ENCODE measurements at regions not wholly inside any gene's neighbourhood (a gene's known extent, or its start where the extent isn't known, plus 50 kb on each side); places are given as distances from the start of the nearest gene placed in this dataset.

DNA sequence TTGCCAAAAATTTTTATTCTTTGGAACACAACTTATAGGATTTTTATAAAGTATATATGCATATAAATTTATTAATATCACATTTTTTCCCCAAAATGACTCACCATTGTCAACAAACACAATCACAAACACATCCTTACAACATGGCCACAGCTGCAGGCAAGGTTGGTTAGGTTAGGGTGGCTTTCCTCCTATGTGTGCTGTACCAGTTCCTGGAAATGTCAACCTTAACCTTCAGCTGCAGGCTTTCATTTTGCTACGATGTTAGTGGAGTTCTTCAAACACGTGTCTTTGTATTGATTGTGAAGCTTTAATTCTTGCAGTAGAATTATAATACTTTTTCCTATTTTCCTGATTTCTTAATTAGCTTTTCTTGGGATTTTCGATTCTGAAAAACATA lies 185.8 kb downstream of the PTEN start:
- CTCF ChIA-PET = no interaction called here
- TF ChIP-seq ZNF501 (tag by site-specific recombination; IDR thresholded peaks at IDR 0.05) (no peak), ZNF48 (tag by site-specific recombination; IDR thresholded peaks at IDR 0.05) (no peak), SP2 (tag by site-specific recombination; IDR thresholded peaks at IDR 0.05) (no peak), ZNF777 (tag by site-specific recombination; IDR thresholded peaks at IDR 0.05; ENCODE audit: borderline replicate concordance) (no peak), ZSCAN16 (tag by site-specific recombination; IDR thresholded peaks at IDR 0.05) (no peak), ZNF626 (tag by site-specific recombination; IDR thresholded peaks at IDR 0.05) (no peak), ZNF354C (tag by site-specific recombination; IDR thresholded peaks at IDR 0.05; ENCODE audit: borderline replicate concordance, low read depth) (no peak), KLF16 (tag by site-specific recombination; IDR thresholded peaks at IDR 0.05) (no peak), ZNF223 (tag by site-specific recombination; IDR thresholded peaks at IDR 0.05) (no peak)
- TF ChIP-seq, protein P1, sequence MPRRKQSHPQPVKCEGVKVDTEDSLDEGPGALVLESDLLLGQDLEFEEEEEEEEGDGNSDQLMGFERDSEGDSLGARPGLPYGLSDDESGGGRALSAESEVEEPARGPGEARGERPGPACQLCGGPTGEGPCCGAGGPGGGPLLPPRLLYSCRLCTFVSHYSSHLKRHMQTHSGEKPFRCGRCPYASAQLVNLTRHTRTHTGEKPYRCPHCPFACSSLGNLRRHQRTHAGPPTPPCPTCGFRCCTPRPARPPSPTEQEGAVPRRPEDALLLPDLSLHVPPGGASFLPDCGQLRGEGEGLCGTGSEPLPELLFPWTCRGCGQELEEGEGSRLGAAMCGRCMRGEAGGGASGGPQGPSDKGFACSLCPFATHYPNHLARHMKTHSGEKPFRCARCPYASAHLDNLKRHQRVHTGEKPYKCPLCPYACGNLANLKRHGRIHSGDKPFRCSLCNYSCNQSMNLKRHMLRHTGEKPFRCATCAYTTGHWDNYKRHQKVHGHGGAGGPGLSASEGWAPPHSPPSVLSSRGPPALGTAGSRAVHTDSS (tag by site-specific recombination; IDR thresholded peaks at IDR 0.05) = no peak
- TF ChIP-seq, protein P2, sequence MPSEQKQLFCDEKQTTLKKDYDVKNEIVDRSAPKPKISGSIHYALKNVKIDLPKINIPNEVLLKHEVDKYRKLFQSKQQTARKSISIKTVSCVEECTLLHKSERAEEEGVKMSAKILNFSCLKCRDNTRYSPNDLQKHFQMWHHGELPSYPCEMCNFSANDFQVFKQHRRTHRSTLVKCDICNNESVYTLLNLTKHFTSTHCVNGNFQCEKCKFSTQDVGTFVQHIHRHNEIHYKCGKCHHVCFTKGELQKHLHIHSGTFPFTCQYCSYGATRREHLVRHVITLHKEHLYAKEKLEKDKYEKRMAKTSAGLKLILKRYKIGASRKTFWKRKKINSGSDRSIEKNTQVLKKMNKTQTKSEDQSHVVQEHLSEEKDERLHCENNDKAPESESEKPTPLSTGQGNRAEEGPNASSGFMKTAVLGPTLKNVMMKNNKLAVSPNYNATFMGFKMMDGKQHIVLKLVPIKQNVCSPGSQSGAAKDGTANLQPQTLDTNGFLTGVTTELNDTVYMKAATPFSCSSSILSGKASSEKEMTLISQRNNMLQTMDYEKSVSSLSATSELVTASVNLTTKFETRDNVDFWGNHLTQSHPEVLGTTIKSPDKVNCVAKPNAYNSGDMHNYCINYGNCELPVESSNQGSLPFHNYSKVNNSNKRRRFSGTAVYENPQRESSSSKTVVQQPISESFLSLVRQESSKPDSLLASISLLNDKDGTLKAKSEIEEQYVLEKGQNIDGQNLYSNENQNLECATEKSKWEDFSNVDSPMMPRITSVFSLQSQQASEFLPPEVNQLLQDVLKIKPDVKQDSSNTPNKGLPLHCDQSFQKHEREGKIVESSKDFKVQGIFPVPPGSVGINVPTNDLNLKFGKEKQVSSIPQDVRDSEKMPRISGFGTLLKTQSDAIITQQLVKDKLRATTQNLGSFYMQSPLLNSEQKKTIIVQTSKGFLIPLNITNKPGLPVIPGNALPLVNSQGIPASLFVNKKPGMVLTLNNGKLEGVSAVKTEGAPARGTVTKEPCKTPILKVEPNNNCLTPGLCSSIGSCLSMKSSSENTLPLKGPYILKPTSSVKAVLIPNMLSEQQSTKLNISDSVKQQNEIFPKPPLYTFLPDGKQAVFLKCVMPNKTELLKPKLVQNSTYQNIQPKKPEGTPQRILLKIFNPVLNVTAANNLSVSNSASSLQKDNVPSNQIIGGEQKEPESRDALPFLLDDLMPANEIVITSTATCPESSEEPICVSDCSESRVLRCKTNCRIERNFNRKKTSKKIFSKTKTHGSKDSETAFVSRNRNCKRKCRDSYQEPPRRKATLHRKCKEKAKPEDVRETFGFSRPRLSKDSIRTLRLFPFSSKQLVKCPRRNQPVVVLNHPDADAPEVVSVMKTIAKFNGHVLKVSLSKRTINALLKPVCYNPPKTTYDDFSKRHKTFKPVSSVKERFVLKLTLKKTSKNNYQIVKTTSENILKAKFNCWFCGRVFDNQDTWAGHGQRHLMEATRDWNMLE (tag by site-specific recombination; conservative IDR thresholded peaks at IDR 0.05; ENCODE audit: low read depth) = no peak
- TF ChIP-seq, protein P3, sequence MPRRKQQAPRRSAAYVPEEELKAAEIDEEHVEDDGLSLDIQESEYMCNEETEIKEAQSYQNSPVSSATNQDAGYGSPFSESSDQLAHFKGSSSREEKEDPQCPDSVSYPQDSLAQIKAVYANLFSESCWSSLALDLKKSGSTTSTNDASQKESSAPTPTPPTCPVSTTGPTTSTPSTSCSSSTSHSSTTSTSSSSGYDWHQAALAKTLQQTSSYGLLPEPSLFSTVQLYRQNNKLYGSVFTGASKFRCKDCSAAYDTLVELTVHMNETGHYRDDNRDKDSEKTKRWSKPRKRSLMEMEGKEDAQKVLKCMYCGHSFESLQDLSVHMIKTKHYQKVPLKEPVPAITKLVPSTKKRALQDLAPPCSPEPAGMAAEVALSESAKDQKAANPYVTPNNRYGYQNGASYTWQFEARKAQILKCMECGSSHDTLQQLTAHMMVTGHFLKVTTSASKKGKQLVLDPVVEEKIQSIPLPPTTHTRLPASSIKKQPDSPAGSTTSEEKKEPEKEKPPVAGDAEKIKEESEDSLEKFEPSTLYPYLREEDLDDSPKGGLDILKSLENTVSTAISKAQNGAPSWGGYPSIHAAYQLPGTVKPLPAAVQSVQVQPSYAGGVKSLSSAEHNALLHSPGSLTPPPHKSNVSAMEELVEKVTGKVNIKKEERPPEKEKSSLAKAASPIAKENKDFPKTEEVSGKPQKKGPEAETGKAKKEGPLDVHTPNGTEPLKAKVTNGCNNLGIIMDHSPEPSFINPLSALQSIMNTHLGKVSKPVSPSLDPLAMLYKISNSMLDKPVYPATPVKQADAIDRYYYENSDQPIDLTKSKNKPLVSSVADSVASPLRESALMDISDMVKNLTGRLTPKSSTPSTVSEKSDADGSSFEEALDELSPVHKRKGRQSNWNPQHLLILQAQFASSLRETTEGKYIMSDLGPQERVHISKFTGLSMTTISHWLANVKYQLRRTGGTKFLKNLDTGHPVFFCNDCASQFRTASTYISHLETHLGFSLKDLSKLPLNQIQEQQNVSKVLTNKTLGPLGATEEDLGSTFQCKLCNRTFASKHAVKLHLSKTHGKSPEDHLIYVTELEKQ (tag by site-specific recombination; IDR thresholded peaks at IDR 0.05; ENCODE audit: borderline replicate concordance) = no peak
- H3K9me3 ChIP-seq (ENCODE audit: control insufficient read depth, insufficient read depth, low read depth, low read length) = no peaks in the 10 kb centered on the region
- no peak overlapping the region for H3K27ac ChIP-seq (ENCODE audit: extremely low read depth, low read depth, low read length)
- H3K4me3 ChIP-seq (ENCODE audit: low read depth, low read length) = no peak overlapping the region
- peaks cover 7% of the 10 kb centered on the region for H3K4me1 ChIP-seq (ENCODE audit: control insufficient read depth, insufficient read depth, low read length)
- POLR2A ChIA-PET = no interaction called here
- no peaks in the 10 kb centered on the region for H3K36me3 ChIP-seq (ENCODE audit: control insufficient read depth in 2 of 2, insufficient read depth in 1 of 2, low read length in 2 of 2)

DNA sequence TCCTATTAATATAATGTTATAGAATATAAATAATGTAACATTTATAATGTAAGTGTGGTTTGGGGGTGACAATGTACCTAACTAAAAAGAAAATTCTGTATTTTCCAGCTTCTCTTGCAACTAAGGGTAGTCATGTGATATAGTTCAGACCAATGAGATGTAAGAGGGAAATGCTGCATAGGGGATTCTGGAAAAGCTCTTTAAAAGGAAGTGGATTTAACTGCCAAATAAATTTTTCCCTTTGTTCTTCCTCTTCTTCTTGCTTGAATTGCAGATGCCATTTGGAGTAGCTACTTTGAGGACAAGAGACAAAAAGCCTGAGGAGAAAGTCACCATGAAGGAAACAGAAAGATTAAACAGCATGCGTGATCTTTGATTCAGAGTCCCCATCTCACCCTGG lies 194.3 kb downstream of the PTEN start:
- ChIA-PET CTCF (no interaction called here), POLR2A (no interaction called here)
- Histone ChIP-seq H3K27ac (ENCODE audit: extremely low read depth, low read depth, low read length) (no peak overlapping the region), H3K4me3 (ENCODE audit: low read depth, low read length) (no peak overlapping the region), H3K36me3 (ENCODE audit: control insufficient read depth in 2 of 2, insufficient read depth in 1 of 2, low read length in 2 of 2) (no peaks in the 10 kb centered on the region), H3K9me3 (ENCODE audit: control insufficient read depth, insufficient read depth, low read depth, low read length) (no peaks in the 10 kb centered on the region), H3K4me1 (ENCODE audit: control insufficient read depth, insufficient read depth, low read length) (peaks cover 8% of the 10 kb centered on the region)
- no peak for TF ChIP-seq ZNF324 (tag by site-specific recombination; IDR thresholded peaks at IDR 0.05)
- TF ChIP-seq, protein P4, sequence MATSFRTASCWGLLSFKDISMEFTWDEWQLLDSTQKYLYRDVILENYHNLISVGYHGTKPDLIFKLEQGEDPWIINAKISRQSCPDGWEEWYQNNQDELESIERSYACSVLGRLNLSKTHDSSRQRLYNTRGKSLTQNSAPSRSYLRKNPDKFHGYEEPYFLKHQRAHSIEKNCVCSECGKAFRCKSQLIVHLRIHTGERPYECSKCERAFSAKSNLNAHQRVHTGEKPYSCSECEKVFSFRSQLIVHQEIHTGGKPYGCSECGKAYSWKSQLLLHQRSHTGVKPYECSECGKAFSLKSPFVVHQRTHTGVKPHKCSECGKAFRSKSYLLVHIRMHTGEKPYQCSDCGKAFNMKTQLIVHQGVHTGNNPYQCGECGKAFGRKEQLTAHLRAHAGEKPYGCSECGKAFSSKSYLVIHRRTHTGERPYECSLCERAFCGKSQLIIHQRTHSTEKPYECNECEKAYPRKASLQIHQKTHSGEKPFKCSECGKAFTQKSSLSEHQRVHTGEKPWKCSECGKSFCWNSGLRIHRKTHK (tag by site-specific recombination; IDR thresholded peaks at IDR 0.05) = no peak
- TF ChIP-seq, protein P5, sequence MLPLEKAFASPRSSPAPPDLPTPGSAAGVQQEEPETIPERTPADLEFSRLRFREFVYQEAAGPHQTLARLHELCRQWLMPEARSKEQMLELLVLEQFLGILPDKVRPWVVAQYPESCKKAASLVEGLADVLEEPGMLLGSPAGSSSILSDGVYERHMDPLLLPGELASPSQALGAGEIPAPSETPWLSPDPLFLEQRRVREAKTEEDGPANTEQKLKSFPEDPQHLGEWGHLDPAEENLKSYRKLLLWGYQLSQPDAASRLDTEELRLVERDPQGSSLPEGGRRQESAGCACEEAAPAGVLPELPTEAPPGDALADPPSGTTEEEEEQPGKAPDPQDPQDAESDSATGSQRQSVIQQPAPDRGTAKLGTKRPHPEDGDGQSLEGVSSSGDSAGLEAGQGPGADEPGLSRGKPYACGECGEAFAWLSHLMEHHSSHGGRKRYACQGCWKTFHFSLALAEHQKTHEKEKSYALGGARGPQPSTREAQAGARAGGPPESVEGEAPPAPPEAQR (tag by site-specific recombination; IDR thresholded peaks at IDR 0.05) = no peak
- no peak for TF ChIP-seq GLI2 (tag by site-specific recombination; IDR thresholded peaks at IDR 0.05; ENCODE audit: borderline replicate concordance, low read depth)
